ACC112 (cell line): ENCODE measurements at regions not wholly inside any gene's neighbourhood (a gene's known extent, or its start where the extent isn't known, plus 50 kb on each side); places are given as distances from the start of the nearest gene placed in this dataset.
"Not testable (repeated sequence)": the region's sequence is repeated elsewhere in the genome, so short reads cannot be mapped to it uniquely, and the experiment has no call there.

ENCODE experiments used
- H2AFZ ChIP-seq: fragments of 200-600 bp; sonication (generic); one replicate; pipeline ENCODE4 v1.6.0; 2017; ENCODE audit warnings: antibody characterized with exemption, low read length; ENCODE audit not compliant: unreplicated experiment
- H3K27ac ChIP-seq: fragments of 200-600 bp; sonication (generic); 2 replicates; pipeline ENCODE4 v1.5.1; 2014; ENCODE audit warnings: low read depth, mild to moderate bottlenecking, antibody characterized with exemption, low read length, moderate library complexity
- H3K27me3 ChIP-seq: fragments of 200-600 bp; sonication (generic); 2 replicates; pipeline ENCODE4 v1.6.1; 2014; ENCODE audit warnings: mild to moderate bottlenecking, antibody characterized with exemption, low read length, moderate library complexity, mixed read lengths; ENCODE audit not compliant: insufficient read depth
- H3K36me3 ChIP-seq: fragments of 200-600 bp; sonication (generic); 2 replicates; pipeline ENCODE4 v1.6.1; 2016; ENCODE audit warnings: mild to moderate bottlenecking, antibody characterized with exemption, low read length, moderate library complexity, mixed read lengths; ENCODE audit not compliant: insufficient read depth
- H3K4me1 ChIP-seq: fragments of 200-600 bp; sonication (generic); one replicate; pipeline ENCODE4 v1.6.1; 2016; ENCODE audit warnings: low read length, mixed read lengths; ENCODE audit not compliant: insufficient read depth, unreplicated experiment, control insufficient read depth
- H3K4me3 ChIP-seq: fragments of 200-600 bp; sonication (generic); 2 replicates; pipeline ENCODE4 v1.5.1; 2014; ENCODE audit warnings: mild to moderate bottlenecking, low read depth, low read length
- H3K79me2 ChIP-seq: fragments of 200-600 bp; sonication (generic); one replicate; pipeline ENCODE4 v1.6.0; 2016; ENCODE audit warnings: low read length; ENCODE audit not compliant: control insufficient read depth, unreplicated experiment, insufficient read depth

DNA sequence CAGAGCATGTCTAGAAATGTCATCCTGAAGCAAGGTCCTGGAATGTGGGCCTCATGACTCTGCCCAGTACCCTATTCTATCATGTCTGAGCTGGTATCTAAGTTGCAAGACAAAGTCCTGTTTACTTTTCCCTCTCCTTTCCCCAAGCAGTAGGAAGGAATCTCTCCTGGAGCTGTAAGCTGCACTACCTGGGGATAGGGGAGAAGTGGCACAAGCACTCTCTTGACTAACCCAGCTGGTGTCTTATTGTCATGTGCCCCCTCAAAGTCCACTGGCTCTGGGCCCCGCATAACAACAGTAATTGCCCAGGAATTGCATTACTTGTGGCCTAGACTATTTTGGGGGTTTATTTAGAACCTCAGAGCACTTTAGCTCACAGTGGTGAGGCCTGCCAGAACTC is 1366.3 kb upstream of the GOT2 start:
- no peaks in the 10 kb centered on the region for H3K79me2 ChIP-seq
- H3K4me1 ChIP-seq: no peaks in the 10 kb centered on the region
- H2AFZ ChIP-seq: no peak overlapping the region
- H3K27me3 ChIP-seq: no peaks in the 10 kb centered on the region
- no peak overlapping the region for H3K4me3 ChIP-seq
- no peak overlapping the region for H3K27ac ChIP-seq
- H3K36me3 ChIP-seq: no peaks in the 10 kb centered on the region

DNA sequence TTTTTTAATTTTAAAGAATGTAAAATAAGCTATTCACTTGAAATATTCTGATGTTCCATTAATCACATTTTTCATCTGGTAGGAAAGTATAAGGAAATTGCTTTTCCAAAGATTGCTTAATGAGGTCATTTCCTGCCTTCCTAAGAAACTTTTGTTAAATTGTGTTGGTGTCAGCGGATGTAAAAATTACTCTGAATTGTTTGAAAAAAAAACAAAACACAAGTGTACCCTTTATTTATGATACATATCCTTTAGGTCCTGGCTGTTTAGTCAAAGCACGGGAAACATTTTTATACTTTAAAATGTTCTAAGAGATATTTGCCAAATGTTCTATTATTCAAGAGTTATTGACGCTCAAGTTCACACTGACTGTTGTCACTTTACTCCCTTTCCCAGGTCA is 1357.4 kb upstream of the GOT2 start:
- Histone ChIP-seq H2AFZ (no peak overlapping the region), H3K79me2 (no peaks in the 10 kb centered on the region), H3K27me3 (no peaks in the 10 kb centered on the region), H3K4me1 (no peaks in the 10 kb centered on the region), H3K36me3 (no peaks in the 10 kb centered on the region), H3K4me3 (no peak overlapping the region), H3K27ac (no peak overlapping the region)

GRCh38 chr16:60091071-60091470 is 1357.0 kb upstream of the GOT2 start:
- Histone ChIP-seq H3K36me3 (no peaks in the 10 kb centered on the region), H3K27ac (no peak overlapping the region), H3K4me3 (no peak overlapping the region), H3K4me1 (no peaks in the 10 kb centered on the region), H3K79me2 (no peaks in the 10 kb centered on the region), H3K27me3 (no peaks in the 10 kb centered on the region), H2AFZ (no peak overlapping the region)

GRCh38 chr16:60087530-60087929 is 1353.4 kb upstream of the GOT2 start:
- Histone ChIP-seq H3K4me1 (no peaks in the 10 kb centered on the region), H3K27me3 (no peaks in the 10 kb centered on the region), H3K27ac (no peak overlapping the region), H3K36me3 (no peaks in the 10 kb centered on the region), H3K79me2 (no peaks in the 10 kb centered on the region), H3K4me3 (no peak overlapping the region), H2AFZ (no peak overlapping the region)

DNA sequence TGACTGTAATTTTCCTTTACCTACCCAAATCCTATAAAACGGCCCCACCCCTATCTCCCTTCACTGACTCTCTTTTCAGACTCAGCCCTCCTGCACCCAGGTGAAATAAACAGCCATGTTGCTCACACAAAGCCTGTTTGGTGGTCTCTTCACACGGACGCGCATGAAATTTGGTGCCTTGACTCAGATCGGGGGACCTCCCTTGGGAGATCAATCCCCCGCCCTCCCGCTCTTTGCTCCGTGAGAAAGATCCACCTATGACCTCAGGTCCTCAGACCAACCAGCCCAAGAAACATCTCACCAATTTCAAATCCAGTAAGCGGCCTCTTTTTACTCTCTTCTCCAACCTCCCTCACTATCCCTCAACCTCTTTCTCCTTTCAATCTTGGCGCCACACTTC is 1344.7 kb upstream of the GOT2 start:
- not testable (repeated sequence) for H3K27me3 ChIP-seq, H3K4me3 ChIP-seq, H3K79me2 ChIP-seq, H3K4me1 ChIP-seq, H3K36me3 ChIP-seq, H3K27ac ChIP-seq, H2AFZ ChIP-seq

- Histone ChIP-seq H3K27ac (no peak overlapping the region), H3K4me3 (no peak overlapping the region)
These were observed 1343.7 kb upstream of the GOT2 start for GRCh38 chr16:60077861-60078260.

GRCh38 chr16:60074378-60074777 is 1340.3 kb upstream of the GOT2 start:
- Histone ChIP-seq H3K79me2 (no peaks in the 10 kb centered on the region), H2AFZ (no peak overlapping the region), H3K4me3 (no peak overlapping the region), H3K27me3 (no peaks in the 10 kb centered on the region), H3K27ac (no peak overlapping the region), H3K4me1 (no peaks in the 10 kb centered on the region), H3K36me3 (no peaks in the 10 kb centered on the region)

More at GRCh38 chr16:60077861-60078260, 1343.7 kb upstream of the GOT2 start:
- H3K4me1 ChIP-seq: no peaks in the 10 kb centered on the region
- H2AFZ ChIP-seq: no peak overlapping the region
- H3K79me2 ChIP-seq: no peaks in the 10 kb centered on the region
- H3K27me3 ChIP-seq: no peaks in the 10 kb centered on the region
- no peaks in the 10 kb centered on the region for H3K36me3 ChIP-seq

- Histone ChIP-seq H3K4me1 (no peaks in the 10 kb centered on the region), H3K36me3 (no peaks in the 10 kb centered on the region), H3K27ac (no peak overlapping the region), H3K27me3 (no peaks in the 10 kb centered on the region), H3K79me2 (no peaks in the 10 kb centered on the region), H3K4me3 (no peak overlapping the region), H2AFZ (no peak overlapping the region)
These were observed 1339.3 kb upstream of the GOT2 start for GRCh38 chr16:60073376-60073775.

GRCh38 chr16:60064026-60064425 is 1329.9 kb upstream of the GOT2 start:
- H3K27ac ChIP-seq: no peak overlapping the region
- no peak overlapping the region for H2AFZ ChIP-seq
- no peaks in the 10 kb centered on the region for H3K4me1 ChIP-seq
- no peaks in the 10 kb centered on the region for H3K36me3 ChIP-seq
- no peak overlapping the region for H3K4me3 ChIP-seq
- no peaks in the 10 kb centered on the region for H3K27me3 ChIP-seq
- H3K79me2 ChIP-seq: no peaks in the 10 kb centered on the region

DNA sequence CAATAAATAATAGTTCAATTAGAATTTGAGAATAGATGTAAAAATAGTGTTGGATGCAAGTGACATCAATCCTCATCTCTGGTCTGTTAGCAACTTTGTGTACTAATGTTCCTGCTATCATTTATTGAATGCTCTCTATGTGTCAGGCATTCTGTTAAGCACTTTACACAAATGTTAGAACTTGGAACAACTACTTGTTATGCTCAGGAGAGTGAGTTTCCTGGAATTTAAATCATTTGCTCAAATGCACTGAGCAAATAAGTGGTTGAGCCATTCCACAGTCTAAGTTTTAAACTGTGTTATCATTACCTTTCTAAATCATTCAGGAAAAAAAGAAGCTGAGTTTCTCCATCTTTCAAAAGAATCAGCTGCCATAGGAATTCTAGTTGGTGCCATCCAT is 1327.3 kb upstream of the GOT2 start:
- H2AFZ ChIP-seq: no peak overlapping the region
- H3K4me3 ChIP-seq: no peak overlapping the region
- H3K4me1 ChIP-seq: no peaks in the 10 kb centered on the region
- H3K27ac ChIP-seq: no peak overlapping the region
- no peaks in the 10 kb centered on the region for H3K79me2 ChIP-seq
- no peaks in the 10 kb centered on the region for H3K27me3 ChIP-seq
- H3K36me3 ChIP-seq: no peaks in the 10 kb centered on the region

DNA sequence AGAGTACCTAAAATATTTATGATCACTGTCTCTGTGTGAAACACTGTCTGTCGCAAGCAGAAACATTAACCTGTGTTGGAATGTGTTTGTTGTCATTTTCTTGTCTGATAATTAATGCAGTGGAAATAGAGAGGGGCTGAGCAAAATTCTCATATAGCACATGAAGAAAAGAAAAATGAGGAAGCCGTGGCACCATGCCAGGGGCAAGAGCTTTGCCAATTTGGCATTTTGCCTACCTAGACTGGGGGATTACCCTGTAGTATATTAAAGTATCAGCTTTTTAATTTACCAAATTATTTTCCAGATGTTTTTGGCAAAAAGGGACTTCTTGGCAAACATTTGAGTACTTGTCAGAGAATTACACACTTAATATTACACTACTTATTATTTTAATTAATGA is 1326.6 kb upstream of the GOT2 start:
- H3K36me3 ChIP-seq: no peaks in the 10 kb centered on the region
- H3K27me3 ChIP-seq: no peaks in the 10 kb centered on the region
- no peak overlapping the region for H3K4me3 ChIP-seq
- H3K27ac ChIP-seq: no peak overlapping the region
- H2AFZ ChIP-seq: no peak overlapping the region
- no peaks in the 10 kb centered on the region for H3K79me2 ChIP-seq
- H3K4me1 ChIP-seq: no peaks in the 10 kb centered on the region

DNA sequence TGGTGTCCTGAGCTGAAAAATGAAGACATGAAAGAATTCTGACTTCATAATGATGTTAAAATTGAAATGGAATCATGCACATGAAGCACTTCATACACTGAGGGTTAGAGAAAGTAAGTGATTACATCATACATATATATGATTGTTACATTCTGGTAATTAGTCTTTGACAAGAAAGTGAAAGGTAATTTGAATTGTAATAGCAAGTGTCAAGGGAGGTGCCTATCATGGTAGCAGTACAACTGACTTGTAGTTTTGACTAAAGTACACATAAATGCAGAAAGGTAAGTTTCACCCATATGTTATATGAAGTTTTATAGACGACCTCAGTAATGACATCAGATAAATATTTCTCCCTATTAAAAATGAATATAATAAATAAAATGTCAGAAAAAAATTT is 1325.0 kb upstream of the GOT2 start:
- Histone ChIP-seq H3K4me1 (no peaks in the 10 kb centered on the region), H3K4me3 (no peak overlapping the region), H3K79me2 (no peaks in the 10 kb centered on the region), H3K27me3 (no peaks in the 10 kb centered on the region), H2AFZ (no peak overlapping the region), H3K27ac (no peak overlapping the region), H3K36me3 (no peaks in the 10 kb centered on the region)
